Stimulated activated CD4-positive, alpha-beta T cell treated with anti-CD3 and anti-CD28 coated beads, TNF-alpha, amount 100 ng/mL, for 1 hour (primary cell): ENCODE measurements at regions not wholly inside any gene's neighbourhood (a gene's known extent, or its start where the extent isn't known, plus 50 kb on each side); places are given as distances from the start of the nearest gene placed in this dataset.
"Not testable (repeated sequence)": the region's sequence is repeated elsewhere in the genome, so short reads cannot be mapped to it uniquely, and the experiment has no call there.

Experiments used
- DNase-seq, 3 donors: peaks; one replicate each; pipeline ENCODE4 v3.0.0-alpha.2; 2020; ENCODE audit warnings: low read depth in 3 of 3, low spot score in 1 of 3

GRCh38 chr2:35585972-35586371, 769.6 kb upstream of the CRIM1 start:
- no peak for DNase-seq

- DNase-seq: no peak
These were observed 772.9 kb upstream of the CRIM1 start for GRCh38 chr2:35582637-35583036.

GRCh38 chr2:35580956-35581355, 774.6 kb upstream of the CRIM1 start:
- DNase-seq: no peak

GRCh38 chr2:35568574-35568973, 787.0 kb upstream of the CRIM1 start:
- DNase-seq: not testable (repeated sequence)

GRCh38 chr2:35562488-35562887, 793.1 kb upstream of the CRIM1 start:
- DNase-seq: no peak

GRCh38 chr2:35548171-35548570, 807.4 kb upstream of the CRIM1 start:
- DNase-seq: no peak

GRCh38 chr2:35545301-35545700, 810.3 kb upstream of the CRIM1 start:
- DNase-seq: no peak

- DNase-seq: no peak
These were observed 816.8 kb upstream of the CRIM1 start for GRCh38 chr2:35538796-35539195.

- no peak for DNase-seq
These were observed 824.9 kb upstream of the CRIM1 start for GRCh38 chr2:35530615-35531135.

- no peak for DNase-seq
These were observed 828.8 kb upstream of the CRIM1 start for GRCh38 chr2:35526741-35527140.

- no peak for DNase-seq
These were observed 833.1 kb upstream of the CRIM1 start for GRCh38 chr2:35522450-35522849.

- no peak for DNase-seq
These were observed 844.9 kb upstream of the CRIM1 start for GRCh38 chr2:35510636-35511035.

- DNase-seq: no peak
These were observed 847.0 kb upstream of the CRIM1 start for GRCh38 chr2:35508601-35509000.

GRCh38 chr2:35504419-35504818, 851.2 kb upstream of the CRIM1 start:
- DNase-seq: no peak

- DNase-seq: no peak
These were observed 851.8 kb upstream of the CRIM1 start for GRCh38 chr2:35503738-35504199.

- no peak for DNase-seq
These were observed 852.3 kb upstream of the CRIM1 start for GRCh38 chr2:35503311-35503710.

- DNase-seq: no peak
These were observed 854.5 kb upstream of the CRIM1 start for GRCh38 chr2:35501076-35501475.

GRCh38 chr2:35496022-35496421, 859.6 kb upstream of the CRIM1 start:
- DNase-seq: no peak

- DNase-seq: no peak
These were observed 860.4 kb upstream of the CRIM1 start for GRCh38 chr2:35495182-35495581.

- DNase-seq: not testable (repeated sequence)
These were observed 877.5 kb upstream of the CRIM1 start for GRCh38 chr2:35478121-35478520.

- no peak for DNase-seq
These were observed 887.3 kb upstream of the CRIM1 start for GRCh38 chr2:35468245-35468644.

- DNase-seq: no peak
These were observed 891.6 kb upstream of the CRIM1 start for GRCh38 chr2:35463805-35464596.
